Left cardiac atrium (tissue), 4 donors: ENCODE measurements at regions not wholly inside any gene's neighbourhood (a gene's known extent, or its start where the extent isn't known, plus 50 kb on each side); places are given as distances from the start of the nearest gene placed in this dataset.
A peak's percentile ranks its signal among the peaks of the same experiment; 100 is the strongest.

ENCODE experiments used
- ATAC-seq, 2 donors: fragments of 200-7000 bp; cut with Tn5 transposase; one replicate each; pipeline ENCODE4 v1.9.1; 2020; ENCODE audit warnings: mild to moderate bottlenecking in 2 of 2, moderate library complexity in 2 of 2
- DNase-seq: peaks from one replicate; pipeline ENCODE4 v3.0.0-alpha.2; 2020
- intact Hi-C, 2 donors: fragments of 100-400 bp; cut with DNase I; formaldehyde crosslinking; loops; one replicate each; pipeline versions ENCODE4 v1.14.1 to v1.15.1; 2022 to 2023
- donor health status: DM: no; HTN: yes; CAD: no.
- donor health status: DM: no; HTN: yes; CAD: no; lungs with severe emphysema.
- donor health status: DM: yes; HTN: yes; CAD: no.
- donor health status: Dilated cardiomyopathy.

DNA sequence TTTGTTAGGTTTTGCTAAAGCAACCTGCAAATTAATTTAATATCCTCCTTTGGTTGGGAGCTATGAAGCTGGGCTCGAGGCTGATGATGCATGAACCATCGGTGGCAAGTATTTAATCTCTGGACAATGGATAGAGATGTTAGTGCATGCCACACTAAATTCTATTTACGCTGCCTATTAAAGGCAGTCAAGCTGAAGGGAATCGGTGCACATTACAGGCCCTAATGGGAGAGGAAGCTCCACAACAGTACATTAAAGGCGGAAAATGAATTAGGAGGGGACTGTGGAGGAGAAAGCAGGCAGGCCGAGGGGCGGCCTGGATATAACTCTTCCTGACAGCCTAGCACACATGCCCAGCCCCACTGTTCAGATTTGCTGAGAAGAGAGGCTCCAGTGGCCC is 132.4 kb upstream of the MAFB start:
- ATAC-seq (no peak), DNase-seq (no peak)
- intact Hi-C loops, result no loop called here

GRCh38 chr20:40826699-40827098 is 137.7 kb upstream of the MAFB start:
- intact Hi-C loops, result no loop called here
- DNase-seq (no peak), ATAC-seq (no peak)

DNA sequence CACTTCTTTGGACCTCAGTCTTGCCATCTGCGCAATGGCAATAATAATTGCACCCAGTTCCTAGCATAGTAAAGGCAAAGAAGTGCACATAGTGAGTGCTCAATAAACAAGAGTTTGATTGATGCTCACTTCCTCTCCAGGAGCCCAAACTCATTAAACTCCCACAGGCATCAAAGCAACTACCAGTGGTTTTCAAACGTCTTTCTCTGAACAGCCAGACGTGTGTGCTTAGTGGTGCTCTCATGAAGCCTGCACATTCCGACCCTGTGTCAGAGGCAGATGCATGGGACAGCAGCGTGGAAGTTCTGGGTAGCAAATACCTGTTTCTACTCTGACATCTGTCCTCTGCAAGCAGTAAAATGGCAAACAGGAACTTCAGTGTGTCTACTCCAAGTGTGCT is 146.3 kb upstream of the MAFB start:
- DNase-seq (no peak), ATAC-seq (no peak)
- intact Hi-C loops, result no loop called here

- intact Hi-C loops, result no loop called here
- DNase-seq, result no peak
- ATAC-seq, result no peak
Observed at GRCh38 chr20:40838509-40838908, 149.5 kb upstream of the MAFB start.

GRCh38 chr20:40843251-40843650 is 154.2 kb upstream of the MAFB start:
- intact Hi-C loops, result no loop called here
- ATAC-seq, result no peak
- no peak for DNase-seq

GRCh38 chr20:40844332-40844731 is 155.3 kb upstream of the MAFB start:
- intact Hi-C loops, result no loop called here
- ATAC-seq, result no peak
- no peak for DNase-seq

GRCh38 chr20:40848096-40848495 is 159.1 kb upstream of the MAFB start:
- ATAC-seq, result no peak
- intact Hi-C loops, result no loop called here
- DNase-seq, result no peak

- ATAC-seq (no peak), DNase-seq (no peak)
- intact Hi-C loops, result no loop called here
Observed at GRCh38 chr20:40848526-40848925, 159.5 kb upstream of the MAFB start.

DNA sequence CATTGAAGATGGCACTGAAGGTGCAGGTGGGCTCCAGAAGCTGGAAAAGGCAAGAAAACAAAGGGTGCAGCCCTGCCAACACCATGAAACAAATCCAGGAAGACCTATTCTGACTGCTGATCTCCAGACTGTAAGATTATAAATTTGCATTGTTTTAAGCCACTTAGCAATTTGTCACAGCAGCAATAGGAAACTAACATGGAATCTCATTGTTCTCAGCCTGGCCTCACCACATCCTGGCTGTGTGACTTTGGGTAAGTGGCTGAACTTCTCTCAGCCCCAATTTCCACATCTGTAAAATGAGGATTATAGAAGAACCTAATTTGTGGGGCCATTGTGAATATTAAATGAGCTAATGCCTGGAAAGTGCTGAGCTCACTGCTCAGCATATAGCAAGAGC is 160.4 kb upstream of the MAFB start:
- intact Hi-C loops, result no loop called here
- ATAC-seq, result no peak

DNA sequence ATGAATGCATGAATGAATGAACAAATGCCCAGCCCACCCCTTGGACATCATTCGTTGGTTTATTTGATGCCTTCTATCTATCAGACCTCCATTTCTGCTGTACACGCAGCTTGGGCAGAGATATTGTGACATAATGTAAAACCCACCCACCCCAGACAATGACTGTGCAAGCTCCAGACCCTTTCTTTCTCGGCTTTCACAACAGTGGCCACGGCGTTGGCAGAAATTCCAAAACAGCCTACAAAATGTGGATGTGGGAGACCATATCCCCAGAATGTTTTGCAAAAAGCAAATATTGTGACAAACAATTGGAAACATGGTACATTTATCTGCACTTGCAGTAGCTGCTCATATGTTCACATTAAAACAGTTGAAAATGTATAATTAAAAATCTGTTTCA is 162.0 kb upstream of the MAFB start:
- ATAC-seq (no peak), DNase-seq (no peak)
- intact Hi-C loops, result no loop called here

More for the DNA sequence above, 160.4 kb upstream of the MAFB start:
- DNase-seq, result no peak

DNA sequence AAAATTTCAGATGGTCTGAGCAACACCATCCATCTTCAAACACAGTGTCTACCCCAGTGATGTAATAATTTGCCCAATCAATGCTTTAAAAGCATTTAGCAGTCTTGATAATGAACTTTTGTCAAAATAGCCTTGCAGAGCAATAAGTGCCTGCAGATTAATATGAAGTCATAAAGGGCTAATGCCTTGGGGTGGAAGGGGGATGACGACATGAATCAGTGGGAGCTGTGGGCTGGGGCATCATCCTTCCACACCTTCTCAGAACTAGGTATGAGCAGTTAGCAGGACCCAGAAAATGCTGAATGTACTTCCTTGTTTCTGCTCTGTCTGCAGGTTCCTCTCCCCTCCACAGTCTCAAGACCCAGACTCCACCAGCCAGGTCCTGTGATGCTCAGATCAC is 166.2 kb upstream of the MAFB start:
- intact Hi-C loops, result no loop called here
- ATAC-seq (no peak), DNase-seq (no peak)

- ATAC-seq (no peak), DNase-seq (no peak)
- intact Hi-C loops, result no loop called here
Observed at GRCh38 chr20:40856653-40857052, 167.6 kb upstream of the MAFB start.

GRCh38 chr20:40860487-40860902 is 168.1 kb upstream of the TOP1 start:
- intact Hi-C loops, result no loop called here
- no peak for DNase-seq

GRCh38 chr20:40861427-40862008 is 167.1 kb upstream of the TOP1 start:
- ATAC-seq, result no peak
- no peak for DNase-seq

More at GRCh38 chr20:40860487-40860902, 168.1 kb upstream of the TOP1 start:
- no peak for ATAC-seq

DNA sequence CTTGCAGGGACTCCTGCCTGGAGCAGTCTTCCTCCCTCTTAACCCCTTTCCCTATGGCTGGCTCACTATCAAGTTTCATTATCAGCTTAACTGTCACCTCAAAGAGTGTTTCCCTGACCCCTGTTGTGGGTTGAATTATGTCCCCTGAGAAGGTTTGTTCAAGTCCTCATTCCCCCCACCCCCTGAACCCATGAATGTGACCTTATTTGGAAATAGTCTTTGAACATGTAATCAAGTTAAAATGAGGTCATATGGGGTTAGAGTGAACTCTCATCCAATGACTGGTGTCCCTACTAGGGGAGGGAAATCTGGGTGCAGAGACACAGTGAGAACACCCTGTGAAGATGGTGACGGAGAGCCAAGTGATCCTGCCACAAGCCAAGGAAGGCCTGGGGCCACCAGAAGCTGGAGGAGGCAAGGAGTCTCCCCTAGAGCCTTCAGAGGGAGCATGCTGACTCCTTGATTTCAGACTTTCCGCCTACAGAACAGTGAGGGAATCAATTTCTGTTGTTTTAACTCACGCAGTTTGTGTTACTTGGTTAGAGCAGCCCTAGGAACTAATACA is 165.2 kb upstream of the TOP1 start:
- DNase-seq (no peak), ATAC-seq (peak in 1 of 2 donors; percentile 51)
- intact Hi-C loops, result no loop called here

More at GRCh38 chr20:40861427-40862008, 167.1 kb upstream of the TOP1 start:
- intact Hi-C loops, result no loop called here

DNA sequence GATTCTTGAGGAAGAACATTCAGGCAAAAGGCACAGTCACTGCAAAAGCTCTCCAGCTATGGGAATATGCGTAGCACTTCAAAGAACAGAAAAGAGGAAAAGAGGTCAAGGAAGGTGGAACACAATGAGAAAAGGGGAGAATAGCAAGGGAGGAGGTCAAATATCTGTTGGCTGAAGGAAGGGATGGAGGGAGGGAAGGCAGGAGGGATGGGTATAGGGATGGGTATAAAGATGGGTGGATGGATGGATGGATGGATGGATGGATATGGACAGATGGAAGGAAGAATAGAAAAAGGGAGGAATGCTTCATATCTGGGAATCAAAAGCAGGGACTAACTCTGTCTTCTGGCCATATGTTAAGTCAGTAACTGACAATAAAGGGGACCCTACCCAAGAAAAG is 164.2 kb upstream of the TOP1 start:
- ATAC-seq, result no peak
- no peak for DNase-seq
- intact Hi-C loops, result no loop called here

- intact Hi-C loops, result no loop called here
- DNase-seq (peak; percentile 48), ATAC-seq (peak in 1 of 2 donors; percentile 45)
Observed at GRCh38 chr20:40865095-40865494, 163.5 kb upstream of the TOP1 start.

DNA sequence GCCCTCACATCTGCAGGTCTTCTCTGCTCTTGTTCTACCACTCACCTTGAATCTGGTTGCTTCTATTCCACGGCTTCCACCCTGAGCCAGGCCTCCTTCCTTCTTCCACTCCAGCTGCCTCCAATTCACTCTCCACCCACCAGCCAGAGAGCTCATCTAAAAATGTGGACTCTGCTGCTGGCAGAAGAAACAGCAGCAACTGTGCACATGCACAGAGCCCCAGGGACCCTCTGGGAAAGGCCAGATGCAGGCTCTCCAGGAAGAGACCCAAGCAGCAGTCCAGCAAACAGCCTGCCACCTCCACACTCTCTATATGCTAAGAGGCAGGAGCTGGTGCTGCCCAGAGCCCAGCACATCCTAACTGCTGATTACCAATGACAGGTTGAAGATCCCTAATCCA is 162.6 kb upstream of the TOP1 start:
- ATAC-seq, result peak; percentile 12 to 58
- intact Hi-C loops, result no loop called here
- no peak for DNase-seq

- intact Hi-C loops, result no loop called here
- ATAC-seq (peak; percentile 84 to 93), DNase-seq (peak; percentile 55)
Observed at GRCh38 chr20:40868551-40869217, 159.9 kb upstream of the TOP1 start.

- intact Hi-C loops, result no loop called here
- DNase-seq (no peak), ATAC-seq (no peak)
Observed at GRCh38 chr20:40869218-40870147, 159.1 kb upstream of the TOP1 start.
